HG02678 (cell line): ENCODE measurements at regions not wholly inside any gene's neighbourhood (a gene's known extent, or its start where the extent isn't known, plus 50 kb on each side); places are given as distances from the start of the nearest gene placed in this dataset.

Experiments
- ATAC-seq: cut with Tn5 transposase; IDR thresholded peaks from one replicate; pipeline ENCODE4 v1.9.1; 2021; ENCODE audit warnings: mild to moderate bottlenecking, moderate library complexity; ENCODE audit not compliant: unreplicated experiment

DNA sequence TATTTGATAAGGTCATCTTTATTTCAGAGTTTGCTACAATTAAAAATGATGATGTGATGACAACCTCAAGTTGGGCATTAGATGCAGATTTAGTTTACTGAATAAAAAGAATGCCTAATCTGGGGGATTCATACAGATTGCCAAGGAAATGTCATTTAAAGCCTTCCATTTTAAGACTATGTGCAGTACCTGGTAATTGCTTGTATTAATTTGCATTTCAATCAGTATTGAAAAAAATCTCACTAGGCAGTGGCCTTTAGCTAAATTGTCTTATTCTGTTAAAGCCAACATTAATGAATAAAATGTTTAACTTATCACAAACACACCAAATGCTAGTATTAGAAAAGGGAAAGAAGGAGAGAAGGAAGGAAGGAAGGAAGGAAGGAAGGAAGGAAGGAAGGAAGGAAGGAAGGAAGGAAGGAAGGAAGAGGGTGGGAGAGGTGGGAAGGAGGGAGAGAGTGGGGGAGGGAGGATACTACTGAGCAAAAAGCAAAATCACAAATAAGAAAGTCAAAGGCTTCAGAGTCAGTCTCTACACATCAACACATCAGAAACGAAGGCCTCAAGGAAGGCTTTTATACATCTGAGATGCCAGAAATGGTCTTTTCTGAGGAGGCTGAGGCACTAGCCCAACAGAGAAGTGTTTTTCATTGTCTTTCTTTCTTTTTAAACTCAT lies 271.1 kb upstream of the CLEC14A start:
- no peak for ATAC-seq

DNA sequence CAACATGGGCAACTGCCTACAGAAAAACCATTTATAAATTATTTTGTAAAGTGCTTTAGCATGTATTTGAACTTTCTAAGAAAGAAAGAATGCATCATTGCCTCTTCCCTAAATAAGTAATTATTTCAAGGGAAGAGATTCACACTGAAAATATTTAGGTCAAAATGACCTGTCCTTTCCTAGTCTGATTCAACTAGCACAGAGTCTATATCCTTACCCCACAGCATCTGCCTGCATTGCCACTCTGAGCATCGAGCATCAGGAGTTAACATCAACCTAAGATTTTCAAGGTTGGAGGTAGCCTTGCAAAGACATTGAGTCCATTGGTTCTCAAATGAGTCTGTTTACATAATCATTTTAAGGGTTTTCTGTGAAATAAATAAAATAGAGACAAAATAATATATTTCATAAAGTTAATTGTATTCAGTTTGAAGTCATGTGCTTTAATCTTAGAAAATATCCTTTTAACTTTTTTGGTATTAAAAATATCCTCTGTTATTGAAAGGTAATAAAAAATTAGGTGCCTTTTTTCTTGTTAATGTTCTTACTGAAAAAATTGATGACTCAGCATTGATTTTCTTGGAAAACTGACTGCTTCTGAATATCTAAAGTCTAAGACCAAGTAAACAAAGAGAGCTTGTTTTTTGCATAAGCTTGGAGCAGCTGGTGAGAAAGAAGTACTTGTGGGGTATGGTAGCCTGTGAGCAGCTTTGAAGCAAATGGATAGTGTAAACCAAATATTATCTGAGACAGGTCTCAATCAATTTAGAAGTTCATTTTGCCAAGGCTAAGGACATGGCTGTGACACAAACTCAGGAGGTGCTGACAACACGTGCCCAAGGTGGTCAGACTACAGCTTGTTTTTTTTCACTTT lies 269.0 kb upstream of the CLEC14A start:
- no peak for ATAC-seq

- no peak for ATAC-seq
These were observed 266.8 kb upstream of the CLEC14A start for GRCh38 chr14:38522724-38523123.

- ATAC-seq, result no peak
These were observed 265.7 kb upstream of the CLEC14A start for GRCh38 chr14:38521591-38521990.

GRCh38 chr14:38517426-38517825 lies 261.5 kb upstream of the CLEC14A start:
- ATAC-seq, result no peak

GRCh38 chr14:38512236-38512635 lies 256.3 kb upstream of the CLEC14A start:
- ATAC-seq, result no peak

DNA sequence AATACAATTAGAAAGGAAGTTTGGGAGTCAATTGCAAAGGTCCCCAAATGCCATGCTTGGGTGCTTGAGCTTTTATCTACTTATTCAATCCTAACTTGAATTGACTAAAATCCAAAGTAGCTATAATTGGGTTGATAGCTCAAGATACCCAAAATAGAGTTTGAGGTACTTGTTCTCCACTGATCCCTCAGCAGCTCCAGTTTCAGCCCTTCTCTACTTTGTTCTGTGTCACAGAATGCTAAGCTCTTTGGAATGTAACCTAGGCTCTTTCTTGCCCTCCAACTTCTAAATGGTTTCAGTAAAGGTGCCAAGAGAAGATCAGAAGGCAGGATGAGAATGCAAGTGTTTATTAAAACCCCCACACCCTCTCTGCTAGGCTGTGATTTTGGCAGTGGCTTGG lies 251.4 kb upstream of the CLEC14A start:
- ATAC-seq, result no peak

- ATAC-seq, result no peak
These were observed 250.0 kb upstream of the CLEC14A start for GRCh38 chr14:38505973-38506249.

GRCh38 chr14:38505221-38505972 lies 249.5 kb upstream of the CLEC14A start:
- no peak for ATAC-seq

DNA sequence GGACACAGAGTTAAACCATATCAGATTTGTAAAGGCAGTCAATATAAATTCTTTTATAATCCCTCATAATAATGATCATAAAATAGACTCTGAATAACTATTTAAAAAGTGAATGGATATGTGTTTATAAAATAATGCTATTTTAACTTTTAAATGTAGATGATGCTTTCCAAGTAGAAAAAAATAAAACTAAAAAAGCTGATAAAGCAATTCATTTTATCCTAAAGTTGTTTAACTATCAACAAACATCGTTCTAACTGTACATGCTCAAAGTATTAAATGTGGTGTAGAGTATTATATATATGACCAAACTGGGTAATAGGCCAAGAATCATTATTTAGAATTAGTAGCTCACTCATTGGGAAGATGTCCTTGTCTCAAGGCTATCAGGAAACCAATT lies 248.3 kb upstream of the CLEC14A start:
- ATAC-seq, result no peak

DNA sequence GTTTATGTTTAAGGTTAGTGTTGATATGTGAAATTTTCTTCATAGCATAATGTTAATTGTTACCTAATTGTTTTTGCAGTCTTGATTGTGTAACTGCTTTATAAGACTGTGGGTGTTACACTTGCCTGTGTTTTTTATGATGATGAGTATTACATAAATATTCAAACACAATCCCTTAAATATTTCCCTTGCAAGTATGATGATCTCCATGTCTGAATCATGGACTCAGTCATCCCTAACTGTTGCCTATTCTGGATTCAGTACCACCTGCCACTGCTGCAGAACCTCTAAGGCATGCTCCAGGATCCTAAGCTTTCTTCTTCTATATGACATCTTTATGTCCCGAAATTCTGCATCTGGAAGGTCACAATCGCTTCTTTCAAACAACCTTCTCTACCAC lies 246.3 kb upstream of the CLEC14A start:
- no peak for ATAC-seq

DNA sequence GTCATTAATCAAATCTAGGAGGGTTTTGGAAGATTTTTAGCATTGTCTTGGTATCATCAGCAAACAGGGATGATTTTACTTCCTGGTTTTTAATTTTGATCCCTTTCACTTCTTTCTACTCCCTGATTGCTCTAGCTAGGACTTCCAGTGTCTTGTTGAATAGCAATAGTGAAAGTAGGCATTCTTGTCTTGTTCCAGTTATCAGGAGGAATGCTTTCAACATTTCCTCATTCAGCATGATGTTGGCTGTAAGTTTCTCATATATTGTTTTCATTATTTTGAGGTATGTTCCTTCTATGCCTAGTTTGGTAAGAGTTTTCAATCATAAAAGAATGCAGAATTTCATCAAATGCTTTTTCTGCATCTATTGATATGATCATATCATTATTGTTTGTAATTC lies 244.2 kb upstream of the CLEC14A start:
- no peak for ATAC-seq

GRCh38 chr14:38496092-38496491 lies 240.2 kb upstream of the CLEC14A start:
- ATAC-seq, result no peak

DNA sequence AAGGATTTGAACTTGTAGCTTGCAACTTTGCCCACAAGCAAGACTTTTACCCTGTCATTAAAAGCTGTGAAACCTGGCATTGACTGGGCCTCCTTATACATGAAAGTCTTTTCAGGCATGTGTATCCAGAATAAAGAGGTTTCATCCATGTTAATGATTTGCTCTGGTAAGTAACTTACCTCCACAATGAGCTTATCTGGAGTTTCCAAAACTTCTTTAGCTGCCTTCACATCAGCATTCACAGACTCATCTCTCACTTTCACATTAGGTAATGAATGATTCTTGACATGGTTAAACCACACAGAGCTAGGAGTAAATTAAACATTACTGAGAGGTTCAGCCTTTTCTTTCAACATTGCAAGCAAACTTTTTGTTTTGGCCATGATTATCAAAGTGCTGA lies 234.4 kb upstream of the CLEC14A start:
- ATAC-seq, result peak; percentile 95

- ATAC-seq, result no peak
These were observed 229.1 kb upstream of the CLEC14A start for GRCh38 chr14:38485026-38485425.

- ATAC-seq, result no peak
These were observed 226.2 kb upstream of the CLEC14A start for GRCh38 chr14:38481952-38482678.

DNA sequence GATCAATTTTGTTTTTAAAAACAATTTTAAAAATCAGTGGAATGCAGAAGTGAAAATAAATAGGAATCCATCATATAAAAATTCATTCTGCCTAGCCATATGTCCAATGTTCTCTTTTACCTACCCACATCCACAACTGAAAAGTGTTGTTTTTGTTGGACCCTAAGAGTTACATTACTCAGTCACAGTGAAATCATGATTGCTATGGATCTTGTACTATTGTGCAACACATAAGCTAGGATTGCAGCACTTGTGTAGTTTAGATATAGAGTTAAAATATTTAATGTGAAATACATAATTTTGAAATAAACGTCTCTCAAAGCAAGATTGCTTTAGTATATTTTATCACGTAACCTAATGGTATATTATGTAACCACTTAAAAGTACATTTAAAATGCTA lies 213.3 kb upstream of the CLEC14A start:
- no peak for ATAC-seq

GRCh38 chr14:38442208-38442607 lies 186.3 kb upstream of the CLEC14A start:
- ATAC-seq, result no peak

DNA sequence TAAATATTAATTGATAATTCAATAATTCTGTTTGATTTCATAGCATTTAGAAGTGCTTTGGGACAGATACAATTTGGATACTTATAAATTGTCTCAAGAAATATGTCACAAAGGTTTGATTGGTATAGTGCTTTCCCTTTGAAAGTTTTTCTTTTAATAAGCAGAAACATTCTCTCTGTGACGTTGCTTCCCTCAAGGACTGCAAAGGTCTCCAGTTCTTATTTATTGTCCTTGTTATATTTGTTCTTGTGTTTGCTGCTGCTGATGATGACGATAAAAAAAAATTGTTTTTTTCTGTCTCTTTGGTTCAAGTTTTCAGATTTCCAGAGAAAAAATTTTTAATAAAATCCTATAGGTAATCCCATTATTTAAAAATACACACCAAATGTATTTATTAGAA lies 176.3 kb upstream of the CLEC14A start:
- no peak for ATAC-seq

GRCh38 chr14:38431156-38431555 lies 175.3 kb upstream of the CLEC14A start:
- no peak for ATAC-seq

DNA sequence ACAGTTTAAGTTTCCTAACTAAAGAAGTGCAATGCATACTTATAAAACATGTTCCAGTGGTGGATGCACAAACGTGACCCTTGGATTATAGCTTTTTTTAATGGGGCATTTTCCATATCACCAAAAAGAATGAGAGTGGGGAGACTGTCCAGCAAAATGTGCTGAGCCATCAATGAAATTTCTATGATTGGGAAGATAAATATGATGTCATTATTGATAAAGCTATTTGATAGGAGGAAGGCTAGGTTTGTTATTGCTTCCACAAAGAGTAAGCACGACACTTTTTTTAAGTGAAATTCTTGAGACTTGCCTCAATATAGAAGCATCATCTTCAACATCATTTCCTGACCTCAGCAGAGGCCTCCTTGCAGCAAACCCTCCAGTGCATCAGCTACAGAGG lies 174.6 kb upstream of the CLEC14A start:
- no peak for ATAC-seq
